ENCODE measurements at regions not wholly inside any gene's neighbourhood (a gene's known extent, or its start where the extent isn't known, plus 50 kb on each side); places are given as distances from the start of the nearest gene placed in this dataset.

- TF ChIP-seq EZH2phosphoT487 (IDR thresholded peaks at IDR 0.05; ENCODE audit: borderline replicate concordance) (no peak), FOSL1 (IDR thresholded peaks at IDR 0.05; ENCODE audit: low read depth) (no peak), RAD21 (IDR thresholded peaks at IDR 0.05; ENCODE audit: low read depth) (no peak), REST (IDR thresholded peaks at IDR 0.05; ENCODE audit: low read depth) (no peak), YY1 (IDR thresholded peaks at IDR 0.05; ENCODE audit: extremely low read depth, insufficient replicate concordance, low read depth, low read length) (no peak), CTCF (IDR thresholded peaks at IDR 0.05 in 2 of 3, conservative IDR thresholded peaks at IDR 0.05 in 1 of 3; ENCODE audit: borderline replicate concordance in 1 of 3, insufficient read depth in 1 of 3, low read depth in 2 of 3, low read length in 2 of 3) (no peak), CBX3 (IDR thresholded peaks at IDR 0.05; ENCODE audit: low read depth) (no peak), EZH2 (IDR thresholded peaks at IDR 0.05) (no peak), ZNF274 (IDR thresholded peaks at IDR 0.05; ENCODE audit: low read depth, low read length) (no peak), POLR2AphosphoS5 (IDR thresholded peaks at IDR 0.05; ENCODE audit: low read depth, low read length) (no peak), POLR2A (IDR thresholded peaks at IDR 0.05; ENCODE audit: borderline replicate concordance, extremely low read depth, insufficient read depth, insufficient read length) (no peak), SRF (IDR thresholded peaks at IDR 0.05; ENCODE audit: low read depth) (no peak), MAX (IDR thresholded peaks at IDR 0.05) (no peak), CEBPB (IDR thresholded peaks at IDR 0.05; ENCODE audit: low read depth) (no peak)
Measured at GRCh38 chr10:34884272-34884952, 69.3 kb upstream of the PARD3 start.
